Gastroesophageal sphincter (tissue), 3 donors: ENCODE measurements at regions not wholly inside any gene's neighbourhood (a gene's known extent, or its start where the extent isn't known, plus 50 kb on each side); places are given as distances from the start of the nearest gene placed in this dataset.

ENCODE experiments used
- EP300 ChIP-seq: sonication (generic); formaldehyde crosslinking; IDR thresholded peaks from one replicate; pipeline ENCODE4 v1.6.1; 2017; ENCODE audit warnings: antibody characterized with exemption, mild to moderate bottlenecking
- POLR2A ChIP-seq, 2 donors: fragments of 450-650 bp; IDR thresholded peaks; one replicate each; pipeline ENCODE4 v1.6.1; 2017; ENCODE audit warnings: antibody characterized with exemption in 2 of 2, mild to moderate bottlenecking in 2 of 2, moderate library complexity in 1 of 2
- TF ChIP-seq, protein P1 (sequence below), 4 experiments: fragments of 200-600 bp in 2 of 4; fragments of 450-650 bp in 2 of 4; sonication (generic) in 1 of 4; IDR thresholded peaks; one replicate each; pipeline ENCODE4 v1.5.1; 2017 to 2019; ENCODE audit warnings: antibody characterized with exemption in 4 of 4, mild to moderate bottlenecking in 2 of 4, moderate library complexity in 2 of 4

DNA sequence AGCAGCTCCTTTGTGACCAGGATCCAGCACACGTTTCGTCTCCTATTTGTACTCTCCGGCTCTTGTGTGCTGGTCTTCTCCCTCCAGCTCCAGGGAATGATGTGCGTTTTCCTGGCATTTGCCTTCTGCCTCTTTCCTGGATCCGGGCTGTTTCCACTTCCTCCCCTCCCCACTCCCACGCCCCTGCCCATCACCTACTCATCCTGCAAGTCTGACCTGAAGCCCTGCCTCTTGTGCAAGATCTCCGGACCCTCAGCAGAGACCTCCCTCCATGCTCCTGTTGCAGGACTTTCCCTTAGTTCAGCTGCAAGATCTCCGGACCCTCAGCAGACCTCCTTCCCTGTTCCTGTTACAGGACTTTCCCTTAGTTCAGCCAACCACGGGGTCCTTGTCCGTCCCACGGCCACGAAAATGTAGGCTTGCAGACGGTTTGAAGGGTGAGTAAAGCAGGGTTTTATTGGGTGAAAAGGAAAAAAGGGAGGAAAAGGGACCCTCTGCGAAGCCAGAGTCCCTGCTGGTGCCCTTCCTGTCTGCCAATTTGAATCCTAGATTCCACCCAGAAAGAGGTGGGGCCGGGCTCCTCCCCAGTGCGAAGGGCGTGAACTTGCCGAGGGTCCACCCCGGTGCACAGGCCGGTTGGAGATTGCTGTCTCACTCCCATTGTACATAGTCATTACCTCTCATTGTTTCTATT, 74.4 kb upstream of the IRF2 start:
- TF ChIP-seq EP300 (no peak), POLR2A (IDR thresholded peaks at IDR 0.05) (no peak)
- TF ChIP-seq, protein P1, sequence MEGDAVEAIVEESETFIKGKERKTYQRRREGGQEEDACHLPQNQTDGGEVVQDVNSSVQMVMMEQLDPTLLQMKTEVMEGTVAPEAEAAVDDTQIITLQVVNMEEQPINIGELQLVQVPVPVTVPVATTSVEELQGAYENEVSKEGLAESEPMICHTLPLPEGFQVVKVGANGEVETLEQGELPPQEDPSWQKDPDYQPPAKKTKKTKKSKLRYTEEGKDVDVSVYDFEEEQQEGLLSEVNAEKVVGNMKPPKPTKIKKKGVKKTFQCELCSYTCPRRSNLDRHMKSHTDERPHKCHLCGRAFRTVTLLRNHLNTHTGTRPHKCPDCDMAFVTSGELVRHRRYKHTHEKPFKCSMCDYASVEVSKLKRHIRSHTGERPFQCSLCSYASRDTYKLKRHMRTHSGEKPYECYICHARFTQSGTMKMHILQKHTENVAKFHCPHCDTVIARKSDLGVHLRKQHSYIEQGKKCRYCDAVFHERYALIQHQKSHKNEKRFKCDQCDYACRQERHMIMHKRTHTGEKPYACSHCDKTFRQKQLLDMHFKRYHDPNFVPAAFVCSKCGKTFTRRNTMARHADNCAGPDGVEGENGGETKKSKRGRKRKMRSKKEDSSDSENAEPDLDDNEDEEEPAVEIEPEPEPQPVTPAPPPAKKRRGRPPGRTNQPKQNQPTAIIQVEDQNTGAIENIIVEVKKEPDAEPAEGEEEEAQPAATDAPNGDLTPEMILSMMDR (IDR thresholded peaks at IDR 0.05) = no peak
